Omental fat pad (tissue), 3 donors: ENCODE measurements at regions not wholly inside any gene's neighbourhood (a gene's known extent, or its start where the extent isn't known, plus 50 kb on each side); places are given as distances from the start of the nearest gene placed in this dataset.

ENCODE experiments used
- ATAC-seq: fragments of 150-250 bp; one replicate; pipeline ENCODE4 v1.9.1; 2016; ENCODE audit warnings: mild to moderate bottlenecking, moderate library complexity; ENCODE audit not compliant: low FRiP score
- DNase-seq: peaks from one replicate; pipeline ENCODE4 v3.0.0-alpha.2; 2019; ENCODE audit warnings: low spot score
- TF ChIP-seq, protein P1 (sequence below), 3 donors: fragments of 450-650 bp; IDR thresholded peaks; one replicate each; pipeline ENCODE4 v1.5.1; 2016 to 2017; ENCODE audit warnings: antibody characterized with exemption in 3 of 3, mild to moderate bottlenecking in 3 of 3, moderate library complexity in 2 of 3

DNA sequence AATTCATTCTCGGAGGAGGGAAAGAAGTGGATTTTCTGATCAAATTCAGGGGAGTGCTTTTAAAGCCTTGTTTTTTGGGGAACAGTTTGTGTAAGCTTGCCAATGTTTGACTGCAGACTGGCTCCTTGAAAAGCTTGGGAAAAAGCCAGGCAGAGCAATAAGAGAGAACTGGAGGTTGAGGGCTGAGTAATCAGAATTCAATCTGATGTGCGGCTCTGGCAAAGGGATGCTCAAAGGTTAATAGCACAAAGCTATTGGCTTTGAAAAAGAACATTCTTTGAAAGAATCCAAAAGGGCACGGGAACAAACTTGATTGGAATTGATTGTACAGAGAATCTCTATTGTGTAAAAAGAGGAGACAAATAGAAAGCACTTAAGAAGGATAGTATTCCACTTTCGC is 279.3 kb downstream of the YTHDC2 start:
- DNase-seq (no peak), ATAC-seq (no peak)
- TF ChIP-seq, protein P1, sequence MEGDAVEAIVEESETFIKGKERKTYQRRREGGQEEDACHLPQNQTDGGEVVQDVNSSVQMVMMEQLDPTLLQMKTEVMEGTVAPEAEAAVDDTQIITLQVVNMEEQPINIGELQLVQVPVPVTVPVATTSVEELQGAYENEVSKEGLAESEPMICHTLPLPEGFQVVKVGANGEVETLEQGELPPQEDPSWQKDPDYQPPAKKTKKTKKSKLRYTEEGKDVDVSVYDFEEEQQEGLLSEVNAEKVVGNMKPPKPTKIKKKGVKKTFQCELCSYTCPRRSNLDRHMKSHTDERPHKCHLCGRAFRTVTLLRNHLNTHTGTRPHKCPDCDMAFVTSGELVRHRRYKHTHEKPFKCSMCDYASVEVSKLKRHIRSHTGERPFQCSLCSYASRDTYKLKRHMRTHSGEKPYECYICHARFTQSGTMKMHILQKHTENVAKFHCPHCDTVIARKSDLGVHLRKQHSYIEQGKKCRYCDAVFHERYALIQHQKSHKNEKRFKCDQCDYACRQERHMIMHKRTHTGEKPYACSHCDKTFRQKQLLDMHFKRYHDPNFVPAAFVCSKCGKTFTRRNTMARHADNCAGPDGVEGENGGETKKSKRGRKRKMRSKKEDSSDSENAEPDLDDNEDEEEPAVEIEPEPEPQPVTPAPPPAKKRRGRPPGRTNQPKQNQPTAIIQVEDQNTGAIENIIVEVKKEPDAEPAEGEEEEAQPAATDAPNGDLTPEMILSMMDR (IDR thresholded peaks at IDR 0.05) = no peak

DNA sequence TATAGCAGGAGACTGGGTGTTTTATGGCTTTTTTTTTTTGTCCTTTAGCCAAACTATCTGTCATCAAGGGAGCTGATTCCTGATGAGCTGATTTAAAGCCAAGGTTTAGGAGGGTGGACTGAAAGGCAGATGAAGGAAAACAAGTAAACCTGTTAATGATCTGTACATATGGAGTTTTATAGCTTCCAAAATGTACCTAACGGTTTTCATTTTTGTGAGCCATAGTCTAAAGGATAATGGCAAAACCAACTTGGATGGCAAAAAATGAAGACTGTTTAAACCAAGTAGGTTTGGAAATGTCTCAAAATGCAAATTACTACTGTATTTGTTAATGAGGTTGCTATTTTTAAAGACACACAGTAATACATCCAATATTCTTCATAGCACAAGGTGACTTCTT is 281.5 kb downstream of the YTHDC2 start:
- TF ChIP-seq, protein P1 (IDR thresholded peaks at IDR 0.05) = no peak
- no peak for DNase-seq
- ATAC-seq = no peak

DNA sequence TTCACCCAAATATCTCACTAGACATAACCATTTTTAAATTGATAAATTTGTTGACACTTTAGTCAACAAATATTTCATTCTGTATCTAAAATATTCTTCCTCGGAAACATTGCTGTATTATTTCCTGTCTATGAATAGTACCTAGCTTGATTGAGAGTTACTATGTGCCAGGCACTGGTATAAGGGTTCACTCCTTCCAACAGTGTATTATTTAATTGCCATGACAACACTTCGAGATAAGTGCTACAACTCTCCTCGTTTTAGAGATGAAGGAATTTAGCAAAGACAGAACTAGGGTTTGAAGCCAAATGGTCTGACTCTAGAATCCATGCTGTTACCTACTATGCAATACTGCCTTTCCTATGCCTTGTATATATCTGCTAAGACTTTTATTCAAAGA is 287.2 kb downstream of the YTHDC2 start:
- no peak for DNase-seq
- peak; percentile 86 for ATAC-seq
- TF ChIP-seq, protein P1 (IDR thresholded peaks at IDR 0.05) = no peak

DNA sequence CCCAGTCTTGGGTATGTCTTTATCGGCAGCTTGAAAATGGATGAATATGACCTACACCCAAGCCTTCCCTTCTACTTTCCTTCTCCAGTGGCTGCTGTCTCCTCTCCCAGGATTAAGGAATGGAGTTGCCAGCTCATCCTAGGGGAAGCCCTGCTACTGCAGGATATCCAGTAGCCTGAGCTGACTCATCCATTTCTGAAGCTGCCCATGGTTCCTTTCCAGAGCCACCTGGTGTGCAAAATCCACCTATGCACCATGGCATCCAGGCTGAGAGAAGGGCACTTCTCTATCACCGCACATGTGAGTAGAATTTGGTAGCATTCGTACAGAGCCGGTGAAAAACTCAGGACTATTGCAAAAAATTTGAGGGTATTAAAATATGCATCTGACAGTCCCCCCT is 290.8 kb downstream of the YTHDC2 start:
- ATAC-seq (no peak), DNase-seq (no peak)
- TF ChIP-seq, protein P1 (IDR thresholded peaks at IDR 0.05) = no peak

DNA sequence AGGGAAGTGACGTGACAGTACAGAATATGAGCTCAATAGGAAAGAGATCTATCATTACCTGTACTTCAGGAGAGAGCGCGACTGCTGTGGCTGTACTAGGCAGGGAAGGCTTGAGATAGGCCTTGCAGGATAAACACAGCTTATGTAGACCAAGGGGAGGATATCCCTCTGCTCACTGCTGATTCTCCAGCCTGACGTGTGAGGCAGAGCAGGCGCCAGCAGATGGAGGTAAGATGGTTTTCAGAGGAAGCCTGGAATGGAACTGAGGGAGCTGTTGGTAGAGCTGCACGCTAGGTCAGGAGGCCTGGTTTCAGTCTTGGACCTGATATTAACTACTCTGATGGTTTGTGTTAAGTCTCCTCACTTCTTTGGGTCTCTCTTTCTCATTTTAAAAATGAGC is 291.4 kb downstream of the YTHDC2 start:
- no peak for DNase-seq
- no peak for ATAC-seq
- TF ChIP-seq, protein P1 (IDR thresholded peaks at IDR 0.05) = no peak

DNA sequence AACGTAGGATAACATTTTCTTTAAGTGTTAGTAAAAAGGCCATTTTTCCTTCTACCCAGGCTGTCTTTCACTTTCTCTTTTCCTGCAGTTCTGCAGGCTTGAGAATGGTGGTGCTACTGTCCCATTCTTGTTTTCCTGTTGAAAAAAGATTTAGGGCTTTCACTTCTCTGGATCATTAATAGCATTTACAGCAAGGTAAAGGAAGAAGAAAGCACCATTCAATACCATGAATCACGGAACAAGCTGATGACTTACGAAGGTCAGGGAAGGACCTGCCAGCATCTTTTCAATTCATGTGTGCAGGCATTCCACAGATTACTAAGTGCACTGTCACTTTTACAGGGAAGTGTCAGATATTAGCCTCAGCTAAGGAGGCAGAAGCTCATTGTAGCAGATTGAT is 292.8 kb downstream of the YTHDC2 start:
- ATAC-seq (peak; percentile 61), DNase-seq (no peak)
- TF ChIP-seq, protein P1 (IDR thresholded peaks at IDR 0.05) = no peak

DNA sequence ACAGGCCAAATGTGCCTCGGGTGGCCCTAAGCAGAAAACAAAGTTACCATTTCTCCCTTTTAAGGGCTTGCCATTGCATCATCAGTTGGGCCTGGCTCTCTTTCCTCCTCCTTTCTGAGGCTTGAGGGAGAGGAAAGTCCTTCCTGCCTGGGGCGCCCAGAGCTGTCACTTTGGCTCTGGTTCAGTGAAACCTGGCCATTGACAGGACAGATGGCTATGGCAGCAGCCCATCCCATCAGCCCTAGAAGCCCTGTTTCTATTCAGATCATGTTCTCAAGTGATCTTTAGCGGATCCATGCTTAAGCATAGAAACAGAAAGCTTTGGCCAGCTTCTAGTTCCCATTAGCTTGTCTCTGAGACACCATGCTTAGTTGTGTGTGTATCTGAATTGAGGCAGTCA is 293.4 kb downstream of the YTHDC2 start:
- DNase-seq = no peak
- TF ChIP-seq, protein P1 (IDR thresholded peaks at IDR 0.05) = no peak

More for the DNA sequence above, 293.4 kb downstream of the YTHDC2 start:
- ATAC-seq = peak; percentile 42
